ENCODE measurements at regions not wholly inside any gene's neighbourhood (a gene's known extent, or its start where the extent isn't known, plus 50 kb on each side); places are given as distances from the start of the nearest gene placed in this dataset.

DNA sequence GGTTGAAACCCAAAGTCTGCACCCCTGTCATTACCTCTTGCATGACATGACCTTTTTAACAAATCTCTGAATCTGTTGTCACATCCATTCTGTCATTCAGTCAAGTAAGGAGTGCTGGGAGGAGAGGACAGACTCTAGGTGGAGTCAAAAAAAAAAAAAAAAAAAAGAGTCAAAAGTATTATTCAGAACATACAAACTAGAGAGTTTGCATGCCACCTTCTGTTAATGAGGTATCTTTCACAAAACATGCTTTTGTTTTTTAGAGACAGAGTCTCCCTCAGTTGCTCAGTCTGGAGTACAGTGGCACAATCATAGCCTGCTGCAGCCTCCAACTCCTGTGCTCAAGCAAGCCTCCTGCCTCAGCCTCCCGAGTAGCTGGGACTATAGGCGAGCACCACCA lies 81.6 kb upstream of the ARMC3 start:
- TF ChIP-seq PATZ1 (CRISPR knock-in tag; IDR thresholded peaks at IDR 0.05) (no peak), POLR2A (IDR thresholded peaks at IDR 0.05; ENCODE audit: insufficient read depth in 1 of 2, low read depth in 2 of 2, low read length in 2 of 2) (no peak), GABPB1 (CRISPR knock-in tag; IDR thresholded peaks at IDR 0.05) (no peak)
